Stimulated activated CD8-positive, alpha-beta memory T cell treated with anti-CD3 and anti-CD28 coated beads, Interleukin-2, amount 100 ng/mL, for 1 hour (primary cell): ENCODE measurements at regions not wholly inside any gene's neighbourhood (a gene's known extent, or its start where the extent isn't known, plus 50 kb on each side); places are given as distances from the start of the nearest gene placed in this dataset.
"Not testable (repeated sequence)": the region's sequence is repeated elsewhere in the genome, so short reads cannot be mapped to it uniquely, and the experiment has no call there.

Experiments used
- DNase-seq, 2 donors: peaks; one replicate each; pipeline ENCODE4 v3.0.0-alpha.2; 2020; ENCODE audit warnings: low read depth in 2 of 2

DNA sequence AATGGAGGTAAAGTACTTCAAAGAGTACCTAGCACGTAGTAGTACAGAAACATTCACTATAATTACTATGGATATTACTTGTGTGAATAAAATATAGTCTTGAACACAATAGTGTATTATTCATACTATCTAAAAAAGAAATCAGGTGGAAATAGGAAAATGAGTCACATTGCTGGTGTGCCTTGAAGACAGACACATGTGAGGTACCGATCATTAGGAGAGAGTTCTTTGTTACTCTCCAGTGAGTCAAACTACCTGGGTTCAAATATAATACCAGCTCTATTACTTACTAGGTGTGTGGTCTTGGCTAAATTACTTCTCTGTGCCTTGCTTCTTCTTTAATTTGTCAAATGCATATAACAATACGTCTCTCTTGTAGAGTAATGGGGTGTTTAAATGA lies 50.8 kb upstream of the BEND6 start:
- no peak for DNase-seq

- DNase-seq, result no peak
Measured at GRCh38 chr6:56902641-56903464, 52.1 kb upstream of the BEND6 start.

- DNase-seq, result no peak
Measured at GRCh38 chr6:56900784-56901183, 54.1 kb upstream of the BEND6 start.

DNA sequence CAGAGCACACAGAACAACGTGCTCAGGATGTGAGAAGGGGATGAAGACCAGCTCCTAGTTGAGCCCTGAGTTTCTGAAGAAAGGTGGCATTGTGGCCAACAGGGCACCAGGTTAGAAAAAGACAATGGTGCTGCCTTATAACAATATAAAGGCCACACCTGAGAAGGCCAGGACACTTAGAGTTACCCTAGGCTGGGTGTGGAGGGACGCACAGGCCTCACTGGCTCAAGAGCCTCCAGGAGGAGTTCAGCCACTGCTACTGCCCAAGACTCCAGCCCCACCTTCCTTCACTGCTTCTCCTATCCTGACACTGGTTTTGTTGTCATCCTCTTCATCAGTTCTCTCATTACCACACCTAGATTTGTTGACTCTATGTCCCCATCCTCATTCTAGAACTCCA lies 55.2 kb upstream of the BEND6 start:
- no peak for DNase-seq

GRCh38 chr6:56899311-56899710 lies 55.6 kb upstream of the BEND6 start:
- DNase-seq, result no peak

DNA sequence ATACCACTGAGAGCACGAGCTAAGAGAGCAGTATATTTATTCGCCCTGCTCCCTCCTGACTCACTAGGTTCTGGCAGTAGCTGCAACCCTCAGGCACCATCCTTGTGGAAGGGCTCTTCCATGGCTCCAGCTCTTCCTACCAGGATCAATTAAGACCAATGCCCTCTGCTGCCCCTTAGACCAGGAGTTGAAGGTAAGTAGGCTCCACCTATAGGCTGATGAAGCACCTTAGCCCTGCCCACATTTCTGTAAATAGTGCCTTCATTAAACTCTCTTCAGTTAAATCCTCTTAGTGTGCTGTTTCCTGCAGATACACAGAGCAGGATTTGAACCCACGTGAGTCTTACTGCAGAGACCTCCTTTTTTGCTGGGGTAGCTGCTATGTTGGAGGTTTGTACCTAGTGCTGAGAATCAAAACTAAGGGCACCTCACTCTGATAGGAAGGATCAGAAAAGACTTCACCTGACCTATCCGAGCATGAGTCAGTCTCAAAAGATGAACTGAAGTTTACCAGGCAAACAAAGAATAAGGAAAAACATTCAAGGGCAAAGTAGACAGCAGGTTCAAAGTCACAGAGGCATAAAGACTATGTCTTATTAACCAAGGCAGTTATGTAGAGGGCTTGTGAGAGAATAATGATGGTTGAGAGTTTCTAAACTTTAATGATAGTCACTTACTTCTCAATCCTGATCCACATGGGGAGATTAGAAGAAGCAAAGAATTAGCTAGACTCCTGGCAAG lies 56.9 kb upstream of the BEND6 start:
- no peak for DNase-seq

DNA sequence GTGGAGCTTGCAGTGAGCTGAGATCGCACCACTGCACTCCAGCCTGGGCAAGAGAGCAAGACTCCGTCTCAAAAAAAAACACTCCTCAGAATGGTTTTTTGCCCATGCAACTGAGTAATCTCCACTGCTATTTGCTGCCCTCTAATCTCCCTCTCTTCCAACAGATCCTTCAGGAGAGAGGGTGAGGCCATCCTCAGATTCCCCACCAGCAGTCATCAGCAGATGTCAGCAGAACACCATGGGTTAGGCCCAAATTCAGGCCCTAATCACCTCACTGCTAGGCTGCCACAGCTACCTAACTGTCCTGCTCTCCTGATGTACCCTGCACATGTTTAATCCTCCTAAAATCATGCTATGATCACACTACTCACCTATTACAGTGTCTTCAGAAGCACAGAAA lies 63.2 kb upstream of the BEND6 start:
- no peak for DNase-seq

DNA sequence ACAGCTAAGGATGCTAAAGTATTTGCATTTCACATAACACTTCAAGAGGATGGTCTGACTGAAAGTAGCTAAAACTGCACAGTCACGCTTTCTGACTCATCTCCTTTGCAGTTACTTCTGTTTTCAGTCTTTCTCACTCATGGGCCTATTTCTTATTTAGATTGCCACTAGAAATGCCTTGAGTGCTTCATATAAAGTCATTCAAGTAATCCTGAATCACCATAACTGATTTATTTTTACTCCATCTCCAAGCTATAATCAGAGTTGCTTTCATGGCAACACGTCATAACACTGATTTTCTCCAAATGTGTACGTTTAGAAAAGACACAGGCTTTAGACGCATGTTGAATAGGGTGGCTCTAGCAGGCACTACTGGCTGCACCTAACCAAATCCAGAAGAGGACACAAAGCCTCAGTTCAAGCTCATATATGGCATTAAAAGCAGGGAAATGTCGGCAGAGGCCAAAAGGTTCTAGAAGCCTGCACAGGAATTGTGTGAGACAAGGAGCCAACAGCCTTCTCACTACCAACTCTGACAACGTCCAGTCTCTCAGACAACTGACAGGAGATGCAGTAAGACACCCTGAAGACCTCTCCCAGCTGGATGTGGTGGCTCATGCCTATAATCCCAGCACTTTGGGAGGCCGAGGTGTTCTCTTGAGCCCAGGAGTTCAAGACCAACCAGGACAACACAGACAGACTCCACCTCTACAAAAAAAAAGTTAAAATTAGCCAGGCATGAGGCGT lies 64.1 kb upstream of the BEND6 start:
- DNase-seq, result no peak

- DNase-seq, result no peak
Measured at GRCh38 chr6:56890066-56890465, 64.8 kb upstream of the BEND6 start.

DNA sequence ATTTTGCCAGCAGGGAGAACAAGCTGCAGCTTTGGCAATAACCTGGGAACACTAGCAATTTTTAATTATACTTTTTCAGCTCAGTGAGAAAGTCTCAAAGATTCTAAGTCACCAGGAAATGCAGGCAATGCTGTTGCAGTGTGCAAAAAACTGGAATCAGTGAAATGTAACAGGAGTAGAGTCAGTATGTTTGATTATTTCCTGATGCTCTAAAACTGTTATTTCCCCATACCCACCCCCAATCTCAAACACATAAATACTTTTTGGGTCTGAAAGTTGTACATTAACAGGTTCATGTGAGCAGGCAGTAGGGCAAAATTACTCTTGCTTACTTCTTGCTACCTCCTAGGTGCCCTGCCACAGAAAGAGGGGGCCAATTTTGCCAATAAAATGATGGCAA lies 65.4 kb upstream of the BEND6 start:
- no peak for DNase-seq

DNA sequence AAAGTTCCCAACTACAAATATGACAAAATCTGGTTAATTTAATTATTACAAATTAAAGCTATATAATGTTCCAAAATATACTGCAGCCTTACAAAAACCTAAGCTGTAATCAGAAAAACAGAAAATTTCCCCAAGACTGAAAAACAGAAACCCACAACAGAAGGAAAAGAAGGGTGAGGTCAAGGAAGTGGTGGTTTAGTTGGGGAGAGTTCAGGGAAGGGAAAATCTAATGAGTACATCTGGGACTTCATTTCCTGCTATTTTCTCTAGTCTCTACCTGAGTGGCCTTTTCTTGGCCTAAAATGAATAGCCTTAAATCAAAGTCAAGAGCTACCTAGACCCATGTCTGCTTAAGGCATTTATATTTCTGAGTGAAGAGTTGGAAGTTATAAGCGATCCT lies 66.2 kb upstream of the BEND6 start:
- no peak for DNase-seq

GRCh38 chr6:56887086-56887485 lies 67.8 kb upstream of the BEND6 start:
- DNase-seq, result no peak

- no peak for DNase-seq
Measured at GRCh38 chr6:56877922-56878321, 77.0 kb upstream of the BEND6 start.

DNA sequence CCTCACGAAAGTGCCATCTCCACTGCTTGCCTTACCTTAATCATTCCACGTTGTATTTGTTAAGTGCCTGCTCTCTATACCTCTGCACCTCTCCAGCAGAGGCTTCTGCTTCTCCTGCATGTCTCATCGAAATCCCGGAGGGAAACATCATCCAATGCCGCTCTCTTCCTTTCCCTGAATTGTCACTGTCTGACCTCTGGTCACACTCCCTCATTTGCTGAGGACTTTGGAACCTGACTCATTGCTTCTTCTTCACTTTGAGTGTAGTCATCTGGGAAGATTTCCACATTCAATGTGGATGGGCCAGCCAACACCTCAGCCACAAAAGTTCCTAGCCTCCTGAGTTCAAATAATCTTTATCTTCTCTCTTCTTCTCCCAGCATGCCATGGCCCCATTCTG lies 78.9 kb upstream of the BEND6 start:
- DNase-seq, result no peak

DNA sequence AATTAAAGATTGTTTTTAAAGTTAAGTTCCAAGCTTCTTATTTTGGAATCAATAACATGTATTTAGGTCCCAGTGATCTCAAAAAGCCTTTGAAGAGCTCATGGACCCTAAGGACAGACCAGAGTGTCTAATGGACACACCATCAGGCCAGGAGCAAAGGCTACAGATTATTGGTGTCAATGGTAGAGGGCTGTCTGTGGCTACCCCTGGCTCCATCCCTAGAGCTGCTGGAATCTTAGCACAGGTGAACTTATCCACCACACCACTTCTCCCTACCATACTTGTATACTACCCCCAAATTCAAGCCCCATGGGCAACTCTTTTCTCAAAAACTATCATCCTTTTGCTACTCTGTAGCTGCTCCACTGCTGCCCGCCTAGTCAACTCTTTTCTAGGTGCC lies 79.4 kb upstream of the BEND6 start:
- no peak for DNase-seq

DNA sequence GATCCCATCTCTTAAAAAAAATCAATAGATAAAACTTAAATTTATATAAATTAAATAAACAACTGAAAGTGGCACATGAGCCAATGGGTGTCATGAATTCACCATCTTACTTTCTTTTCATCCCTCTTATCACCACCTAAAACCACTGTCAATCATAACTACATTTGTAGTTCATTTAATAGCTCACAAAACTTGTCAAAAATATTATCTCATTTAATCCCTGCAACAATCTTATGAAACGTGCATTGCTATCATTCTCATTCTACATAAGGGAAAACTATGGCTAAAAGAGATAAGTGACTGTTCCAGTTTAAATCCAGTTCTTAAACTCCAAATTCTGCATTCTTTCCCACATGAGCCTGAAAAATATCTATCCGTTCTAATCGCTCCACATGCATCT lies 80.6 kb upstream of the BEND6 start:
- DNase-seq, result no peak

- DNase-seq, result not testable (repeated sequence)
Measured at GRCh38 chr6:56870053-56870452, 84.9 kb upstream of the BEND6 start.

DNA sequence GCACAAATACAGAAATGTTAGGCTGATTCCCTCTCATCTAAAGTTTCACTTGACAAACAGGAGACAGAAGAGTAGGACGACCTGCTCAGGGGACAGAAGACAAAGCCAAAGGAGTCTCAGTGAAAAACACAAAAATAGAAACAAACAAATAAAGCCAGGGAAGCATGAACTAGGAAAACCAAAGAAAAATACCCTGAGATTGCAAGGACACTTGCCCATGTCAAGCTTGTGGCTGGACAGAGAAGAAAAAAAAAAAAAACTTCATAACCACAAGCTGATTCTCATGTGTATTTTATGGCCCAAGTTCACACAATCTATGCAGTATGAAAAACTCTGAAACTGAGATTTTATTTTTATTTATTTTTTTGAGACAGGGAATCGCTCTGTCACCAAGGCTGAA lies 85.6 kb upstream of the BEND6 start:
- no peak for DNase-seq

DNA sequence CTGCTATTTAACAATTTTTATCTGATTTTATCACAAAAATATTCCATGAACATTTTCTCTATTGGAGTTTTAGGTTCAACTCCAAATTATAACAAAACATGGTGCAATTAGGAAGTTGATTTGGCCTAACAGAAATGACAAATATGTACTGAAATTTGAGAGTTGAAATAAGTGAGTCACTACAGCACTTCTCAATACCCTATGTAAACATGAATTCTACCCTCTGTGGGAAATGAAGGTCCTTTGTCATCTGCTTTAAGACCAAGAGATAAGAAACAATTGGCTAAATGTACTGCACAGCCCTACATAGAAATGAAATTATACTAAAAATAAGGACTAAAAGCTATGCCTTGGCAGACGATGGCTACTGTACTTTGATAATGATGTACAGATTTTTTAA lies 86.2 kb upstream of the BEND6 start:
- no peak for DNase-seq

- no peak for DNase-seq
Measured at GRCh38 chr6:56866917-56867522, 87.9 kb upstream of the BEND6 start.

- no peak for DNase-seq
Measured at GRCh38 chr6:56865081-56865875, 89.6 kb upstream of the BEND6 start.
